Uterus (tissue), 3 donors: ENCODE measurements at regions not wholly inside any gene's neighbourhood (a gene's known extent, or its start where the extent isn't known, plus 50 kb on each side); places are given as distances from the start of the nearest gene placed in this dataset.

Experiments
- DNase-seq, 2 donors: peaks; one replicate each; pipeline ENCODE4 v3.0.0-alpha.2; 2019 to 2020
- H3K27ac ChIP-seq, 2 donors: fragments of 200-600 bp; sonication (generic); 1 replicate in 1 of 2; 2 replicates in 1 of 2; pipeline ENCODE4 v1.5.1; 2016 to 2018
- H3K27me3 ChIP-seq, 2 donors: fragments of 200-600 bp; sonication (generic); one replicate each; pipeline ENCODE4 v1.5.1; 2018 to 2019; ENCODE audit warnings: control low read depth in 1 of 2
- H3K36me3 ChIP-seq, 2 donors: fragments of 200-600 bp; sonication (generic); one replicate each; pipeline ENCODE4 v1.5.1; 2019; ENCODE audit warnings: control low read depth in 1 of 2
- H3K4me1 ChIP-seq, 2 donors: fragments of 200-600 bp; sonication (generic); one replicate each; pipeline ENCODE4 v1.5.1; 2018 to 2019; ENCODE audit warnings: control low read depth in 1 of 2
- H3K4me3 ChIP-seq, 2 donors: fragments of 200-600 bp; sonication (generic); 1 replicate in 1 of 2; 2 replicates in 1 of 2; pipeline ENCODE4 v1.5.1; 2018 to 2019; ENCODE audit warnings: mild to moderate bottlenecking in 1 of 2
- H3K9me3 ChIP-seq, 2 donors: fragments of 200-600 bp; sonication (generic); one replicate each; pipeline ENCODE4 v1.5.1; 2019; ENCODE audit warnings: control low read depth in 1 of 2
- CTCF ChIP-seq, 4 experiments: fragments of 200-600 bp in 2 of 4; fragments of 450-650 bp in 2 of 4; sonication (generic) in 2 of 4; IDR thresholded peaks; one replicate each; pipeline ENCODE4 v1.5.1; 2016 to 2019; ENCODE audit warnings: antibody characterized with exemption in 4 of 4, mild to moderate bottlenecking in 2 of 4, moderate library complexity in 1 of 4
- POLR2A ChIP-seq, 2 donors: fragments of 450-650 bp; IDR thresholded peaks; one replicate each; pipeline ENCODE4 v1.6.1; 2016; ENCODE audit warnings: antibody characterized with exemption in 2 of 2, mild to moderate bottlenecking in 1 of 2, moderate library complexity in 1 of 2
- intact Hi-C: fragments of 100-400 bp; cut with DNase I; formaldehyde crosslinking; loops from one replicate; pipeline ENCODE4 v1.15.1; 2023; ENCODE audit warnings: low total_unique reads
- donor health status: DM: yes; HTN: yes; CAD: no.

- intact Hi-C loops = no loop called here
- Histone ChIP-seq H3K4me1 (no peaks in the 10 kb centered on the region), H3K9me3 (no peaks in the 10 kb centered on the region), H3K36me3 (no peaks in the 10 kb centered on the region), H3K4me3 (no peak overlapping the region), H3K27me3 (no peaks in the 10 kb centered on the region), H3K27ac (no peak overlapping the region)
- no peak for DNase-seq
- no peak for TF ChIP-seq CTCF (IDR thresholded peaks at IDR 0.05)
- TF ChIP-seq POLR2A (IDR thresholded peaks at IDR 0.05) = no peak
These were observed 171.2 kb downstream of the TMA16 start for GRCh38 chr4:163665521-163666331.

- H3K4me3 ChIP-seq = no peak overlapping the region
- intact Hi-C loops = no loop called here
- no peaks in the 10 kb centered on the region for H3K27me3 ChIP-seq
- H3K9me3 ChIP-seq = no peaks in the 10 kb centered on the region
- H3K4me1 ChIP-seq = no peaks in the 10 kb centered on the region
- H3K27ac ChIP-seq = no peak overlapping the region
- TF ChIP-seq POLR2A (IDR thresholded peaks at IDR 0.05) = no peak
- DNase-seq = no peak
- H3K36me3 ChIP-seq = no peaks in the 10 kb centered on the region
These were observed 171.9 kb downstream of the TMA16 start for GRCh38 chr4:163666332-163666873.

- no peaks in the 10 kb centered on the region for H3K27me3 ChIP-seq
- DNase-seq = no peak
- intact Hi-C loops = no loop called here
These were observed 178.3 kb downstream of the TMA16 start for GRCh38 chr4:163672751-163673150.

GRCh38 chr4:163673848-163674697, 179.6 kb downstream of the TMA16 start:
- no peak overlapping the region for H3K4me3 ChIP-seq
- no peaks in the 10 kb centered on the region for H3K9me3 ChIP-seq
- H3K27ac ChIP-seq = no peak overlapping the region
- no peaks in the 10 kb centered on the region for H3K4me1 ChIP-seq
- DNase-seq = no peak
- TF ChIP-seq CTCF (IDR thresholded peaks at IDR 0.05) = no peak
- H3K27me3 ChIP-seq = no peaks in the 10 kb centered on the region
- H3K36me3 ChIP-seq = no peaks in the 10 kb centered on the region
- intact Hi-C loops = no loop called here

More at GRCh38 chr4:163672751-163673150, 178.3 kb downstream of the TMA16 start:
- no peak overlapping the region for H3K4me3 ChIP-seq
- H3K9me3 ChIP-seq = no peaks in the 10 kb centered on the region
- no peak for TF ChIP-seq POLR2A (IDR thresholded peaks at IDR 0.05)
- TF ChIP-seq CTCF (IDR thresholded peaks at IDR 0.05) = no peak
- H3K27ac ChIP-seq = no peak overlapping the region
- no peaks in the 10 kb centered on the region for H3K36me3 ChIP-seq
- H3K4me1 ChIP-seq = no peaks in the 10 kb centered on the region

GRCh38 chr4:163679189-163679588, 184.7 kb downstream of the TMA16 start:
- no peaks in the 10 kb centered on the region for H3K9me3 ChIP-seq
- intact Hi-C loops = no loop called here
- no peak for TF ChIP-seq CTCF (IDR thresholded peaks at IDR 0.05)
- no peak for TF ChIP-seq POLR2A (IDR thresholded peaks at IDR 0.05)
- no peaks in the 10 kb centered on the region for H3K27me3 ChIP-seq
- DNase-seq = no peak
- no peaks in the 10 kb centered on the region for H3K4me1 ChIP-seq
- no peak overlapping the region for H3K27ac ChIP-seq
- no peak overlapping the region for H3K4me3 ChIP-seq
- H3K36me3 ChIP-seq = no peaks in the 10 kb centered on the region
